Prostate gland (tissue), 2 donors: ENCODE measurements at regions not wholly inside any gene's neighbourhood (a gene's known extent, or its start where the extent isn't known, plus 50 kb on each side); places are given as distances from the start of the nearest gene placed in this dataset.

Experiments
- DNase-seq: peaks from one replicate; pipeline ENCODE4 v3.0.0-alpha.2; 2019; ENCODE audit warnings: low spot score
- H3K27ac ChIP-seq, 2 donors: fragments of 200-600 bp; sonication (generic); 2 replicates each; pipeline ENCODE4 v1.5.1; 2017 to 2019
- H3K27me3 ChIP-seq: fragments of 200-600 bp; sonication (generic); replicated peaks from 2 replicates; pipeline ENCODE4 v1.5.1; 2019; ENCODE audit not compliant: insufficient read depth
- H3K36me3 ChIP-seq, 2 donors: fragments of 200-600 bp; sonication (generic); 1 replicate in 1 of 2; 2 replicates in 1 of 2; pipeline versions ENCODE4 v1.5.1 to v1.8.1; 2017 to 2019
- H3K4me1 ChIP-seq: fragments of 200-600 bp; sonication (generic); replicated peaks from 2 replicates; pipeline ENCODE4 v1.5.1; 2019
- H3K4me3 ChIP-seq, 2 donors: fragments of 200-600 bp; sonication (generic); 2 replicates each; pipeline ENCODE4 v1.5.1; 2017 to 2019
- H3K9me3 ChIP-seq: fragments of 200-600 bp; sonication (generic); 2 replicates; pipeline ENCODE4 v1.5.1; 2017
- CTCF ChIP-seq, 4 experiments: fragments of 200-600 bp in 2 of 4; fragments of 450-650 bp in 2 of 4; sonication (generic) in 2 of 4; IDR thresholded peaks; 1 replicate in 3 of 4; 2 replicates in 1 of 4; pipeline ENCODE4 v1.5.1; 2016 to 2019; ENCODE audit warnings: antibody characterized with exemption in 4 of 4, mild to moderate bottlenecking in 2 of 4, moderate library complexity in 2 of 4
- POLR2A ChIP-seq: fragments of 450-650 bp; IDR thresholded peaks from one replicate; pipeline ENCODE4 v1.6.1; 2016; ENCODE audit warnings: antibody characterized with exemption, mild to moderate bottlenecking
- POLR2AphosphoS5 ChIP-seq: sonication (generic); formaldehyde crosslinking; IDR thresholded peaks from one replicate; pipeline ENCODE4 v1.6.1; 2017; ENCODE audit warnings: antibody characterized with exemption
- WGBS: methylation state at CpG from one replicate; pipeline ENCODE4 v1.1.5; 2018; 5-methylcytosine and 5-hydroxymethylcytosine counted together
- intact Hi-C: fragments of 100-400 bp; cut with DNase I; formaldehyde crosslinking; loops from one replicate; pipeline ENCODE4 v1.14.2; 2022

- Histone ChIP-seq H3K36me3 (no peaks in the 10 kb centered on the region), H3K27me3 (no peaks in the 10 kb centered on the region), H3K4me3 (no peak overlapping the region), H3K4me1 (no peaks in the 10 kb centered on the region), H3K27ac (peak overlapping the region; percentile 35 to 55), H3K9me3 (no peaks in the 10 kb centered on the region)
- TF ChIP-seq CTCF (IDR thresholded peaks at IDR 0.05), result no peak
- TF ChIP-seq POLR2AphosphoS5, result no peak
- no peak for TF ChIP-seq POLR2A
- DNase-seq, result no peak
- 76% methylated on average over 9 of the region's 9 CpGs for WGBS
- intact Hi-C loops, result no loop called here
These were observed 174.8 kb upstream of the KLF3 start for GRCh38 chr4:38489011-38489861.

GRCh38 chr4:38489924-38490639, 173.9 kb upstream of the KLF3 start:
- H3K27ac ChIP-seq, result peak overlapping the region; percentile 35 to 55
- no peaks in the 10 kb centered on the region for H3K36me3 ChIP-seq
- peak; percentile 55 for DNase-seq
- H3K9me3 ChIP-seq, result no peaks in the 10 kb centered on the region
- H3K4me3 ChIP-seq, result no peak overlapping the region
- WGBS, result 22% methylated on average over 7 of the region's 7 CpGs
- TF ChIP-seq POLR2A (no peak), CTCF (IDR thresholded peaks at IDR 0.05) (no peak), POLR2AphosphoS5 (peak; percentile 56)
- intact Hi-C loops, result no loop called here
- no peaks in the 10 kb centered on the region for H3K4me1 ChIP-seq
- H3K27me3 ChIP-seq, result no peaks in the 10 kb centered on the region

GRCh38 chr4:38490753-38491446, 173.1 kb upstream of the KLF3 start:
- Histone ChIP-seq H3K27ac (no peak overlapping the region), H3K4me1 (no peaks in the 10 kb centered on the region), H3K4me3 (no peak overlapping the region), H3K9me3 (no peaks in the 10 kb centered on the region), H3K36me3 (no peaks in the 10 kb centered on the region), H3K27me3 (no peaks in the 10 kb centered on the region)
- no peak for DNase-seq
- 79% methylated on average over 4 of the region's 4 CpGs for whole genome bisulfite sequencing
- no peak for TF ChIP-seq POLR2AphosphoS5
- TF ChIP-seq POLR2A, result no peak
- TF ChIP-seq CTCF (IDR thresholded peaks at IDR 0.05), result no peak
- intact Hi-C loops, result no loop called here

- no peak for TF ChIP-seq POLR2AphosphoS5
- TF ChIP-seq POLR2A, result no peak
- TF ChIP-seq CTCF (IDR thresholded peaks at IDR 0.05), result no peak
- 90% methylated on average over 3 of the region's 3 CpGs for WGBS
- no peaks in the 10 kb centered on the region for H3K27me3 ChIP-seq
- no peak for DNase-seq
- intact Hi-C loops, result no loop called here
- H3K36me3 ChIP-seq, result no peaks in the 10 kb centered on the region
- no peaks in the 10 kb centered on the region for H3K9me3 ChIP-seq
- no peaks in the 10 kb centered on the region for H3K4me1 ChIP-seq
- H3K27ac ChIP-seq, result no peak overlapping the region
- no peak overlapping the region for H3K4me3 ChIP-seq
These were observed 172.0 kb upstream of the KLF3 start for GRCh38 chr4:38491854-38492478.
